ENCODE measurements at regions not wholly inside any gene's neighbourhood (a gene's known extent, or its start where the extent isn't known, plus 50 kb on each side); places are given as distances from the start of the nearest gene placed in this dataset.

DNA sequence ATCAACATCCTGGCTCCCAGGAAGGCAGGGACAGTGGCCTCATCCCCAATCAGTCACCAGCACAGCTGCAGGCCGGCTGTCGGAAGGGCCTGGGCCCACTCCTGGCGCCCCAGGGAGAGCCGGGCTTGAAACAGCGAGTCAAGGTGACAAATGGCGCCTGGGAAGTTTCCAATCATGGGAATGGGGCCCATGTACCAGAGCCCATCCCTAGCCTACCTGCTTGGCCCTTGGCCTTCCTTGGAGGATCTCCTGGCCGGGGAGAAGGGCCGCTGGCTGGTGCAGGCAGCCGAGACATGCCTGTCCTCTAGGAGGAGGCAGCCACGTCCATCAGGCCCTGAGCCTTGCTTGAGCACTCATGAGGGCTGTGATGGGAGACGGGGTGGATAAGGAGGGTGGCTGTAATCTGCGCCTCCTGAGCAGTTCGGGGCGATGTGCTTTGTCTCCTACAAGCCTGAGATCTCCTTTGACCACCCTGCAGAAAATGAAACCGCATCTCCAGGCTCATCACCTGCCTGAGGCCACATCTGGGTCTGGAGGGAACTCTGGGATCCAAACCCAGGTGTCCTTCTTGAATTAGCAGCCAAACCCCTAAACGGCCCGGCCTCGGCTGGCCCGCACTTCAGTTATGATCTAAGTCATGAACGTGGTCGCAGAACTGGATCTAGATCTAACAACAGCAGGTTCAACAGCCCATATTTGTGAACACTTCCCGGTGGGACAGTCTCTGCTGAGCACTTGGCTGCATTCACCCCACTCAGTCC lies 862.0 kb downstream of the TBC1D22A start:
- intact Hi-C loops (cut with DNase I): no loop called here
- 68 to 85% (median 79%) methylated on average over 19 to 22 of the region's 22 CpGs for WGBS, 4 donors
- H3K27ac ChIP-seq: no peak overlapping the region
- peaks cover 5% of the 10 kb centered on the region for H3K27me3 ChIP-seq
- no peak overlapping the region for H3K4me3 ChIP-seq
- H3K9me3 ChIP-seq (replicated peaks in 1 of 3): no peaks in the 10 kb centered on the region
- H3K4me1 ChIP-seq (replicated peaks in 1 of 2): no peaks in the 10 kb centered on the region
- TF ChIP-seq, protein P1, sequence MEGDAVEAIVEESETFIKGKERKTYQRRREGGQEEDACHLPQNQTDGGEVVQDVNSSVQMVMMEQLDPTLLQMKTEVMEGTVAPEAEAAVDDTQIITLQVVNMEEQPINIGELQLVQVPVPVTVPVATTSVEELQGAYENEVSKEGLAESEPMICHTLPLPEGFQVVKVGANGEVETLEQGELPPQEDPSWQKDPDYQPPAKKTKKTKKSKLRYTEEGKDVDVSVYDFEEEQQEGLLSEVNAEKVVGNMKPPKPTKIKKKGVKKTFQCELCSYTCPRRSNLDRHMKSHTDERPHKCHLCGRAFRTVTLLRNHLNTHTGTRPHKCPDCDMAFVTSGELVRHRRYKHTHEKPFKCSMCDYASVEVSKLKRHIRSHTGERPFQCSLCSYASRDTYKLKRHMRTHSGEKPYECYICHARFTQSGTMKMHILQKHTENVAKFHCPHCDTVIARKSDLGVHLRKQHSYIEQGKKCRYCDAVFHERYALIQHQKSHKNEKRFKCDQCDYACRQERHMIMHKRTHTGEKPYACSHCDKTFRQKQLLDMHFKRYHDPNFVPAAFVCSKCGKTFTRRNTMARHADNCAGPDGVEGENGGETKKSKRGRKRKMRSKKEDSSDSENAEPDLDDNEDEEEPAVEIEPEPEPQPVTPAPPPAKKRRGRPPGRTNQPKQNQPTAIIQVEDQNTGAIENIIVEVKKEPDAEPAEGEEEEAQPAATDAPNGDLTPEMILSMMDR (IDR thresholded peaks at IDR 0.05): no peak
- no peak for TF ChIP-seq POLR2A (IDR thresholded peaks at IDR 0.05)
- peak in 2 of 7 donors; percentile 8 to 21 for DNase-seq
- H3K36me3 ChIP-seq (replicated peaks in 1 of 2): no peaks in the 10 kb centered on the region

- Histone ChIP-seq H3K4me1 (replicated peaks in 1 of 2) (no peaks in the 10 kb centered on the region), H3K27ac (no peak overlapping the region), H3K9me3 (replicated peaks in 1 of 3) (no peaks in the 10 kb centered on the region), H3K27me3 (peaks cover 5% of the 10 kb centered on the region), H3K36me3 (replicated peaks in 1 of 2) (no peaks in the 10 kb centered on the region), H3K4me3 (no peak overlapping the region)
- peak in 1 of 7 donors; percentile 2 for DNase-seq
- intact Hi-C loops (cut with DNase I): no loop called here
- TF ChIP-seq POLR2A (IDR thresholded peaks at IDR 0.05): no peak
- TF ChIP-seq, protein P1 (IDR thresholded peaks at IDR 0.05): no peak
- 71 to 76% (median 73%) methylated on average over 10 to 15 of the region's 15 CpGs for whole genome bisulfite sequencing, 4 donors
Measured at GRCh38 chr22:47623763-47624148, 861.3 kb downstream of the TBC1D22A start.

DNA sequence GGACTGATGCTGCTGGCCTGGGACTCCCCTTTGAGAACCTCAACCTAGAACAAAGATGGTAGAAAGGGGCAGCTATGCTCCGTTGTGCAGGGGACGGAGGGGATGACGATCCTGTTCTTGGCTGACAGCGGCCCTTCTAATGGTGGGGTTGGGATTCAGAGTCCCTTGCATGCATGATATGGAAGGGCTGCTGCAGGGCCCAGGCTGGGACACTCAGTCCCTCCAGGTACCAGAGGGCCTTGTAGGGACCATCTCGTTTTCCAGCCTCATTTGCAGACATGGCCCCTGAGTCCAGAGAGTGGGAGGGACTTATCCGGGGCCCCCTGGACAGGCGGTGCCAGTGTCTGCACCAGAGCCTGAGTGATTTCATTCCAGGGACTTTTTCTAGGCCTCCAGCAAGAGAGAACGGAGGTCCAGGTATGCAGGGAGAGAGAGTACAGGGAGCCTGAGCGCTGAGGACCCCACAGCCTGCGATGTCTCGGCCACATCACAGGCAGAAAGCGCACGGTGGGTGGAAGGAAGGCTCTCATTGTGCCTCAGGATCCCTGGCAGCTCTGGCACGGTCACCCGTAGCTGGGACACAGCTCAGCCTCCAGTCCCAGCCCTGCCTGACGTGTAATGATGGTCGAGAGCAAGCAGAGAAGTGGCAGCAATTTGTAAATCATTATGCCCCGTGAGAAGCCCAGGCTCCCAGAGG lies 860.8 kb downstream of the TBC1D22A start:
- Histone ChIP-seq H3K4me1 (replicated peaks in 1 of 2) (no peaks in the 10 kb centered on the region), H3K36me3 (replicated peaks in 1 of 2) (no peaks in the 10 kb centered on the region), H3K27ac (no peak overlapping the region), H3K27me3 (peaks cover 5% of the 10 kb centered on the region), H3K4me3 (no peak overlapping the region), H3K9me3 (replicated peaks in 1 of 3) (no peaks in the 10 kb centered on the region)
- TF ChIP-seq POLR2A (IDR thresholded peaks at IDR 0.05): no peak
- TF ChIP-seq, protein P1 (IDR thresholded peaks at IDR 0.05): no peak
- intact Hi-C loops (cut with DNase I): no loop called here
- 74 to 80% (median 78%) methylated on average over 14 to 18 of the region's 18 CpGs for WGBS, 4 donors
- DNase-seq: peak in 2 of 7 donors; percentile 6 to 29

DNA sequence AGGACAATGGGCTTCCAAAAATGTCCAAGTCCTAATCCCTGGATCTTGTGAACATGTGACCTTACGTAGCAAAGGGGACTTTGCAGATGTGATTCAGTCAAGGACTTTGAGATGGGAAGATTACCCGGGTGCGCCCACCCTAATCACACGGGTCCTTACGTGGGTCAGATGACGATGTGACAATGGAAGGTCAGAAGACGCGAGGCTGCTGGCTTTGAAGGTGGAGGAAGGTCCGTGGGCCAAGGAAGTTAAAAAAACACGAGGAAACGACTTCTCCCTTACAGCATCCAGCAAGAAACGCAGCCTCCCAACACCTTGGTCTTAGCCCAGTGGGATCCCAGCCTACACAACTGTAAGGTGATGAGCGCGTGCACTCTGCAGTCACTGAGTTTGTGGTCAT lies 860.1 kb downstream of the TBC1D22A start:
- Histone ChIP-seq H3K4me1 (replicated peaks in 1 of 2) (no peaks in the 10 kb centered on the region), H3K27ac (no peak overlapping the region), H3K9me3 (replicated peaks in 1 of 3) (no peaks in the 10 kb centered on the region), H3K4me3 (no peak overlapping the region), H3K27me3 (peaks cover 5% of the 10 kb centered on the region), H3K36me3 (replicated peaks in 1 of 2) (no peaks in the 10 kb centered on the region)
- peak in 2 of 7 donors; percentile 7 to 14 for DNase-seq
- TF ChIP-seq POLR2A (IDR thresholded peaks at IDR 0.05): no peak
- TF ChIP-seq, protein P1 (IDR thresholded peaks at IDR 0.05): no peak
- whole genome bisulfite sequencing, 4 donors: 73 to 78% (median 76%) methylated on average over 14 of the region's 14 CpGs
- intact Hi-C loops (cut with DNase I): no loop called here

Data from adrenal gland (tissue), 9 donors.